A673 (cell line): ENCODE measurements at regions not wholly inside any gene's neighbourhood (a gene's known extent, or its start where the extent isn't known, plus 50 kb on each side); places are given as distances from the start of the nearest gene placed in this dataset.

Experiments
- EZH2 ChIP-seq: fragments of 200-600 bp; sonication (generic); IDR thresholded peaks from 2 replicates; pipeline ENCODE4 v1.6.1; 2017; ENCODE audit warnings: borderline replicate concordance, low read depth, mild to moderate bottlenecking, mixed read lengths, antibody characterized with exemption, low read length; ENCODE audit not compliant: poor library complexity, severe bottlenecking
- TF ChIP-seq, protein P1 (sequence below): fragments of 300-800, 200-600 bp; sonication (generic); conservative IDR thresholded peaks from 2 replicates; pipeline ENCODE4 v1.5.1; 2017; ENCODE audit warnings: low read depth, mild to moderate bottlenecking, antibody characterized with exemption, low read length, moderate library complexity, mixed read lengths

DNA sequence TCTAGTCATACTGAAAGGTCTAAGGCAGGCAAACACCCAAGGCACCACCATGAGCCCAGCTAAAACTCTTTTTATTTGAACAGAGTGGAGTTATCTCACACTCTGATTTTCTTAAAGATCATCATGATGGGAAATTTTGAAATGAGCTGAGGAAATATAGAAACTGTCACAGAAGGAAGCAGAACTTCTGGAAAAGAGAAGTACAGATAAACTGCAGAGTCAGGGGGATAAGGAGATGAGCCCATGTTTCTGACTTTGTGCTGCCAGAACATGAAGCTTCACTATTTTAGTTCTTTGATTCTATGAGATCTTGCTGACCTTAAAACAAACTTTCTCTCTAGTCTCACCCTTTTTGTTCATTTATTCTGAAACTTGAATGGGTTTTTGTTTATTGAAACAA lies 406.5 kb upstream of the EDIL3 start:
- TF ChIP-seq, protein P1, sequence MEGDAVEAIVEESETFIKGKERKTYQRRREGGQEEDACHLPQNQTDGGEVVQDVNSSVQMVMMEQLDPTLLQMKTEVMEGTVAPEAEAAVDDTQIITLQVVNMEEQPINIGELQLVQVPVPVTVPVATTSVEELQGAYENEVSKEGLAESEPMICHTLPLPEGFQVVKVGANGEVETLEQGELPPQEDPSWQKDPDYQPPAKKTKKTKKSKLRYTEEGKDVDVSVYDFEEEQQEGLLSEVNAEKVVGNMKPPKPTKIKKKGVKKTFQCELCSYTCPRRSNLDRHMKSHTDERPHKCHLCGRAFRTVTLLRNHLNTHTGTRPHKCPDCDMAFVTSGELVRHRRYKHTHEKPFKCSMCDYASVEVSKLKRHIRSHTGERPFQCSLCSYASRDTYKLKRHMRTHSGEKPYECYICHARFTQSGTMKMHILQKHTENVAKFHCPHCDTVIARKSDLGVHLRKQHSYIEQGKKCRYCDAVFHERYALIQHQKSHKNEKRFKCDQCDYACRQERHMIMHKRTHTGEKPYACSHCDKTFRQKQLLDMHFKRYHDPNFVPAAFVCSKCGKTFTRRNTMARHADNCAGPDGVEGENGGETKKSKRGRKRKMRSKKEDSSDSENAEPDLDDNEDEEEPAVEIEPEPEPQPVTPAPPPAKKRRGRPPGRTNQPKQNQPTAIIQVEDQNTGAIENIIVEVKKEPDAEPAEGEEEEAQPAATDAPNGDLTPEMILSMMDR = no peak
- no peak for TF ChIP-seq EZH2
